PFSK-1 (cell line): ENCODE measurements at regions not wholly inside any gene's neighbourhood (a gene's known extent, or its start where the extent isn't known, plus 50 kb on each side); places are given as distances from the start of the nearest gene placed in this dataset.

Experiments used
- FOXP2 ChIP-seq: optimal IDR thresholded peaks from 2 replicates; pipeline ENCODE3; 2011; ENCODE audit warnings: borderline replicate concordance, control low read depth, inconsistent platforms; ENCODE audit not compliant: insufficient read depth; ENCODE audit errors: extremely low read length, extremely low read depth
- POLR2AphosphoS5 ChIP-seq: IDR thresholded peaks from 2 replicates; pipeline ENCODE4 v1.6.1; 2012; ENCODE audit warnings: low read depth, mild to moderate bottlenecking, control low read depth, low read length, moderate library complexity
- SIN3A ChIP-seq: IDR thresholded peaks from 2 replicates; pipeline ENCODE4 v1.6.1; 2012; ENCODE audit warnings: mild to moderate bottlenecking, low read length, moderate library complexity, borderline replicate concordance; ENCODE audit not compliant: insufficient read depth
- TAF1 ChIP-seq: IDR thresholded peaks from 2 replicates; pipeline ENCODE4 v1.6.1; 2012; ENCODE audit warnings: low read length, control low read depth, borderline replicate concordance; ENCODE audit not compliant: insufficient read depth
- TF ChIP-seq, protein P1 (sequence below), 2 experiments: IDR thresholded peaks; 2 replicates each; pipeline versions ENCODE4 v1.6.1 to v1.8.0; 2011 to 2012; ENCODE audit warnings: low read depth in 2 of 2, low read length in 2 of 2, control low read depth in 1 of 2, inconsistent platforms in 1 of 2, mild to moderate bottlenecking in 1 of 2, moderate library complexity in 1 of 2; ENCODE audit not compliant: insufficient read depth in 1 of 2

DNA sequence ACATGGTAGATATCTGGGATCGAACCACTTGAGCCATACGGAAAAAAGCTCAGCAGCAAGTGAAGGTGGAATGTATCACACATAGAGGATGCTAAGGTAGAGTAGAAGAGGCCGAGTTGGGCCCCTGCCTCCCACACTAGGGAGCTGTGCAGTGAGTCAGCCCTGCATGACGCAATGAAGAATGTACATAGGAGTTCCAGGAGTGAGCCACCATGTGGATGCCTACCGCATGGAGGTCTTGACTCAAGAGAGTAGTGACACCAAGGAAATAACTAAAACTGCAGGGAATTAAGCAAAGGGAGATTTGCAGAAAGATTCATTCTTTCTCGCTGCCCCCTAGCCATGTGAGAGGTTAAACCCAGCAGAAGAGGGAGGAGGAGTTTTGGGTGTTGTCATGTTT, 389.6 kb upstream of the IGFBP7 start:
- TF ChIP-seq POLR2AphosphoS5 (no peak), FOXP2 (no peak), TAF1 (no peak), SIN3A (no peak)
- TF ChIP-seq, protein P1, sequence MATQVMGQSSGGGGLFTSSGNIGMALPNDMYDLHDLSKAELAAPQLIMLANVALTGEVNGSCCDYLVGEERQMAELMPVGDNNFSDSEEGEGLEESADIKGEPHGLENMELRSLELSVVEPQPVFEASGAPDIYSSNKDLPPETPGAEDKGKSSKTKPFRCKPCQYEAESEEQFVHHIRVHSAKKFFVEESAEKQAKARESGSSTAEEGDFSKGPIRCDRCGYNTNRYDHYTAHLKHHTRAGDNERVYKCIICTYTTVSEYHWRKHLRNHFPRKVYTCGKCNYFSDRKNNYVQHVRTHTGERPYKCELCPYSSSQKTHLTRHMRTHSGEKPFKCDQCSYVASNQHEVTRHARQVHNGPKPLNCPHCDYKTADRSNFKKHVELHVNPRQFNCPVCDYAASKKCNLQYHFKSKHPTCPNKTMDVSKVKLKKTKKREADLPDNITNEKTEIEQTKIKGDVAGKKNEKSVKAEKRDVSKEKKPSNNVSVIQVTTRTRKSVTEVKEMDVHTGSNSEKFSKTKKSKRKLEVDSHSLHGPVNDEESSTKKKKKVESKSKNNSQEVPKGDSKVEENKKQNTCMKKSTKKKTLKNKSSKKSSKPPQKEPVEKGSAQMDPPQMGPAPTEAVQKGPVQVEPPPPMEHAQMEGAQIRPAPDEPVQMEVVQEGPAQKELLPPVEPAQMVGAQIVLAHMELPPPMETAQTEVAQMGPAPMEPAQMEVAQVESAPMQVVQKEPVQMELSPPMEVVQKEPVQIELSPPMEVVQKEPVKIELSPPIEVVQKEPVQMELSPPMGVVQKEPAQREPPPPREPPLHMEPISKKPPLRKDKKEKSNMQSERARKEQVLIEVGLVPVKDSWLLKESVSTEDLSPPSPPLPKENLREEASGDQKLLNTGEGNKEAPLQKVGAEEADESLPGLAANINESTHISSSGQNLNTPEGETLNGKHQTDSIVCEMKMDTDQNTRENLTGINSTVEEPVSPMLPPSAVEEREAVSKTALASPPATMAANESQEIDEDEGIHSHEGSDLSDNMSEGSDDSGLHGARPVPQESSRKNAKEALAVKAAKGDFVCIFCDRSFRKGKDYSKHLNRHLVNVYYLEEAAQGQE (IDR thresholded peaks at IDR 0.05; ENCODE audit: insufficient read depth in 1 of 2, low read depth in 2 of 2, low read length in 2 of 2): no peak

DNA sequence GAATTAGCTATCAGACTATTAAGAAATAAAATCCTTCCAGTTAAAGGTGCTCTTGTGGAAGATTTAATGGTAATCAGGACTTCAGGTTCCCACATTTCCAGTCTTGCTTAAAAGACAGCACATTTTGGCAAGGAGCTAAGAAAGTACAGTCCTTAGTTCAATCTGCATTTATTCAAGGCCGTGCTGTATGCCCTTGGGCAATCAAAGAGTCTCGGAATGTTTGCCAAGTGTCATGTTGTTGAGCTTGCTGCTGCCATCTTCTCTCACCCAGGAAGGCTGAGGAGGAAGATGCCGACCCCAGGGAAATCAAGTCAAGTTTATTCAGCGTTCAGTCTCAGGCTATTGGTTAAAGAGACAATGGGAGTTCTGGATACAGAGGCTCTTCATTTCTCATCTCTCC, 388.1 kb upstream of the IGFBP7 start:
- TF ChIP-seq, protein P1 (IDR thresholded peaks at IDR 0.05; ENCODE audit: insufficient read depth in 1 of 2, low read depth in 2 of 2, low read length in 2 of 2): no peak
- no peak for TF ChIP-seq FOXP2
- no peak for TF ChIP-seq TAF1
- TF ChIP-seq POLR2AphosphoS5: no peak
- no peak for TF ChIP-seq SIN3A

DNA sequence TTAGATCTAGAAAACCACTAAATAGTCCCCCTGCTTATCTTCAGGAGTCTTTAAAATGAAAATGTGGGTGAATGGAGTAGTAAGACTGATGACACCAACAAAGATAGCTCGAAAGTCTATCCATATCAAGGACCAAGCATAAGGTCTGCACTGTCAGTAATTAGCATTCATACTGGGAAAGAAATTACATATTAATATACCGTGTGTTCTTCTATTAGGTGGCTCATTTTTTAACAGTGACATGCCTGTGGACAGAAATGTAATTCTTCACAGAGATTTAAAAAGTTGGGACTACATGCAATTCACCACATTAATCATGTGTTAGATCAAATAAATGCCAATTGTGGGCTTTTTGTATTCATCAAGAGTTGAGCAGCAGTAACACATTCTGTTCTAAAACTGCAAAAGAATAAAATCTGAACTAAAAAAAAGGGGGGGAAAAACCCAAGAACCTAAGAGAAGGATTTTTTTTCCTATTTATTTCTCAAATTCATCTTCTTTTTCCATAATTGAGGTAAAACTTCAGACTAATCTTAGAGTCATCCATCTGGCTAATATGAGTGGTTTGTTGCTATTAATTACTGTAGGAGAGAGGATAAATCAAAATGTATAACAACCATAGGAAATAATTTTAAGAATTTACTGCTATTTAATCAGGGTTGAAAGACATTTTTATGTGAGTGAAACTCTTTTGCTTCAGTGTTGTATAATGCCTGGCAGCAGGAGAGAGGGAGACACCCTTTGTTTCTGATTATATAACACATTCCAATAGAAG, 386.7 kb upstream of the IGFBP7 start:
- no peak for TF ChIP-seq POLR2AphosphoS5
- no peak for TF ChIP-seq FOXP2
- no peak for TF ChIP-seq SIN3A
- TF ChIP-seq, protein P1 (IDR thresholded peaks at IDR 0.05; ENCODE audit: insufficient read depth in 1 of 2, low read depth in 2 of 2, low read length in 2 of 2): no peak
- TF ChIP-seq TAF1: no peak

DNA sequence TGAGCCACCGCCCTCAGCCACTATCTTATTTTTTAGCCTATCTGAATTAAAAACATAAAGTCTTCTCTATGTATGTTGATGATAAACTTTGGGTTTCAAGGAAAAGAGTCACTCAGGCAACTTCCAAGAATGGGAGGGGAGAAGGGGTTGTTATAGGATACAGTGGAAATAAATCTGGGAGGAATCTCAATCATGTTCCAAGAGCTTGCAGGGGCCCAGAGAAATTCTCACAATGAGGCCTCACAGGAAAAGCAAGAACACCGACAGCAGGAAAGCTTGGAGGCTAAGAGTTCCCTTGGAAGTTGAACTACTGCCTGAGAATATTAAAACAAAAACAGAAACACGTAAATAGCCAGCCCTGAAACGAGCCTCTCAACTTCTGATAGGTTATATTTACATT, 384.6 kb upstream of the IGFBP7 start:
- no peak for TF ChIP-seq TAF1
- no peak for TF ChIP-seq FOXP2
- TF ChIP-seq SIN3A: no peak
- TF ChIP-seq, protein P1 (IDR thresholded peaks at IDR 0.05; ENCODE audit: insufficient read depth in 1 of 2, low read depth in 2 of 2, low read length in 2 of 2): no peak
- no peak for TF ChIP-seq POLR2AphosphoS5
